ENCODE measurements at regions not wholly inside any gene's neighbourhood (a gene's known extent, or its start where the extent isn't known, plus 50 kb on each side); places are given as distances from the start of the nearest gene placed in this dataset.
A peak's percentile ranks its signal among the peaks of the same experiment; 100 is the strongest.
"Not testable (repeated sequence)": the region's sequence is repeated elsewhere in the genome, so short reads cannot be mapped to it uniquely, and the experiment has no call there.

- DNase-seq: no peak
Observed at GRCh38 chr13:71213252-71213821, 653.7 kb downstream of the DACH1 start.

GRCh38 chr13:71210861-71211260 is 656.1 kb downstream of the DACH1 start:
- DNase-seq: no peak

- no peak for DNase-seq
Observed at GRCh38 chr13:71209217-71209616, 657.8 kb downstream of the DACH1 start.

- DNase-seq: not testable (repeated sequence)
Observed at GRCh38 chr13:71184583-71184982, 682.4 kb downstream of the DACH1 start.

- DNase-seq: not testable (repeated sequence)
Observed at GRCh38 chr13:71183352-71183751, 683.7 kb downstream of the DACH1 start.

GRCh38 chr13:71171740-71172139 is 695.3 kb downstream of the DACH1 start:
- no peak for DNase-seq

GRCh38 chr13:71169180-71169579 is 697.8 kb downstream of the DACH1 start:
- DNase-seq: peak; percentile 85

- no peak for DNase-seq
Observed at GRCh38 chr13:71156550-71156949, 710.5 kb downstream of the DACH1 start.

DNA sequence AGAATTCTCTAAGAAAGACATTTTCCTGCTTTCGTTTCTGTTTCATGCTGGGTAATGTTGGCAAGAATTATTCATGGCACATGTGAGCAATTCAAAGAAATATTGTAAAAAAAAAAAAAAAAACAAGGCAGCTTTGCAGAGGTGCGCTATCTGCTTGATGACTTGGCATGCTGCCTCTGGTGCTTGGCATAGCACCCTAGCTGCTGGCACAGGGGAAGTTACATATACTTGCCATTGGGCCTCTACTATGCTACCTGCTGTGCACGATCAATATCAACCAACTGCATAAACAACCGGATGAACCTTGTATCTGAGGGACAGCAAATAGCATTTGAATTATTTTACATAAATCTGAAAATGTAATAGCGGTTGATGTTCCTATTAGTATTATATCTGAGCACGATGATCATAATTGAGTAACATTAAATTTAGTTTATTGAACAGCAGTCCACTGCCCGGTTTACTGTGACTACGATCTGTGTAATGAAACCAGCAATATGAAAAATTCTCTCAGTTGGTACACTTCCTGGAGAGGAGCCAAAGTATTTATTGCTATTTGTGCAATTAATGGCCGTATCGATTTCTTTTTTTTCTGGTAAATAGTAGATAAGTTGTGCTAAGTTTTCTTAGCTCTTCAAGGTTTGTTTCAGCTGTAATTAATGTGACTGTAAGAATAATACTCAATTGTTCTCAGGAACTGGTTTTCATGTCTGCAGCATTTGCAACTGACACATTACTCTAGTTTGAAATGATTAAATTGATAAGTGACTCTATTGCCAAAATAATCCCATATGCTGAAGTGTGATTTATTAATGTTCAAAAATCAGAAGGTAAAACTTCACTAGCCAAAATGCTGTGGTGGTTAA is 717.3 kb downstream of the DACH1 start:
- peak; percentile 91 for DNase-seq

DNA sequence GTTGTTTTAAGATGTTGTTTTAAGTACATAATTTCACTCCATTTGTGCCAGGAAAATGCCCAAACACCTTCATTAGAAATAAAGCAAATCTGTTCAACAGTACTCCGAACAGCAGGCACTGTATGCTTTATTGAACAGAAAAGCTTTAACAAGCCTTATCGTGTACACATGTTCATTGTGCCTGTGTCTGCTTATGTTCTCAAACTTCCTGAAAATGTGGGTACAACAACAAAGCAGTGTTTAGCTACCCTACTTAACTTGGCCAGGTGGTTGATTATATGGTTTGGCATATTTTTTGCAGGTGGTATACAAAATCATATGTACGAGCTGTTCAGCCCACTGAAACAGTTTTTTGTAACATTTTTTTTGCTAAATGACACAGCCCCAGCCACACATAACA is 718.0 kb downstream of the DACH1 start:
- DNase-seq: peak; percentile 71

- DNase-seq: no peak
Observed at GRCh38 chr13:71148396-71148795, 718.6 kb downstream of the DACH1 start.

DNA sequence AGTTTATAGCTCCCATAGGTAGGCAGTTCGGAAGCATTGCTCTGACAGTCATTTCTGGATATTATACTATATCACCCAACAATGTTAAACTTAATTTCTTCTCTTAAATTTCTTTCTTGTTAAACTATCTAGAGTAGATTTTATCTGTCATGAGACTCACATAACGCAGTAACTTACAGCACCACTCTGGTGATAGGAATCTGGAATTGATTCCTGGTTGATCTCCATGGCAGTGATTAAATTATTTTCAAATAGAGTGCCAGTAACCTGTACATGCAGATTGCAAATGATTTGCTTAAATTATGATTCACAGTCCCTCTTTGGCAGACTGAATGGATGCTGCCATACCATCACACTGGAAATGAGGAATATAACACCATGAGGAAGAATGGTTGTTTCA is 722.1 kb downstream of the DACH1 start:
- no peak for DNase-seq

GRCh38 chr13:71137101-71137500 is 729.9 kb downstream of the DACH1 start:
- peak; percentile 6 for DNase-seq

DNA sequence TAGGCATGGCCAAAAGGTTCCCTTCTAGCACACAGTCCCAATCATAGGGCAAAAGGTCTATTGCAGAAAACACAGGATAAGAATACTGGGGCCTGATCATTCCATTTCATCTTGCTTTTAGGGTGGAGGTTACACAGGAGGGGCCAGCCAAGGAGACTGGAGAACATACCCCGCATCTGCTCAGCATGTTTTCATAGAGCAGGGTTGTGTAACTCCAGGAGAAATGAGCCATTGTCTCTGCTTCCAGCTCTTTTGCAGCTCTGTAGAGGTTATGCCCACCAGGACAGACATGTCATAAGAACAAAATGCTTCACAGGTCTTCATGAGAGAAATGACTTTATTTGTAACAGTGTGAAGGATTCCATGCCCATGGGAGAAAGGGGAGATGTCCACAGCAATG is 742.8 kb downstream of the DACH1 start:
- DNase-seq: no peak

DNA sequence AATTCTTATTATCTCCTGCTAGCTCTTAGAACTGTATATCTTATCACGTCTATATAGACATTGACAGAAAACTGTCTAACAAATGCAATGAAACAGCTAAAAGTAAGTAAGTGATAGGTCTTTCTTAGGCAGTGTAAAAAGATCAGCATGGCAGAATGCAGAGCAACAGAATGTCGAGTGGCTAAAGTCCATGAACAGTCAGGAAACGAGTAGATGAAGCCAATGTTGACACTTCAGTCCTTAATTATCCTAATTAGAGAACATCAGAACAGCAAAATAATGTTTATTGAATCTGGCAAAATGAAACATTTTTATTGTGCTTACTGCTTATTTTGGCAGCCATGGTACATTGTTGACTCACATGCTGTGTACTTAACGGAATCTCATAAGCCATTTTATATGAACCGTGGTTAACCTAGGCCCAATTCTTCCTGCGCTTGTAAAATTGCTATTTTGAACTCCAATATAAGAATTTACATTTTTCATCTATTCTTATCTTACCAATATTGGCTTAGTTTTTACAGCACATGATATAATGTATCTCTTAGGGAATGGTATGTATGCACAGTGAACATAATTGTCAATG is 748.1 kb downstream of the DACH1 start:
- no peak for DNase-seq

- no peak for DNase-seq
Observed at GRCh38 chr13:71117920-71118319, 749.1 kb downstream of the DACH1 start.

DNA sequence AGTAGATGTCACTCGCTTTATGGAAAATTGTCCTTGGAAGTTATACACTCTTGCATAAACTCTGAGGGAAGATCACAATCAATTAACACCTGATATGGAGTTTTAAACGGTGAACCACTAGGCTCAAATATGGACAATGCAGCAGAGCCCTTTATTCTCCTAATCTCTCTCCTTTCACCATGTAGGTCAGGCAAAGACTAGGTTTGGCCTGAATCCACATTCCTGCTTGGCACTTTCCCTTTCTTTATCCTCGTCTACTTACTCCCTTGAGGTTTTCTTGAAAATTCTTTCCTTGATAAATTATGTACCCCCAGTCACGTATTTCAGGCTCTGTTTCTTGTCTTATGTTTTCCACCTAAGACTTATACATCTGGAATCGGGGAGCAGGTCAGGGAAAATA is 751.7 kb downstream of the DACH1 start:
- no peak for DNase-seq

GRCh38 chr13:71096421-71096820 is 770.6 kb downstream of the DACH1 start:
- no peak for DNase-seq

DNA sequence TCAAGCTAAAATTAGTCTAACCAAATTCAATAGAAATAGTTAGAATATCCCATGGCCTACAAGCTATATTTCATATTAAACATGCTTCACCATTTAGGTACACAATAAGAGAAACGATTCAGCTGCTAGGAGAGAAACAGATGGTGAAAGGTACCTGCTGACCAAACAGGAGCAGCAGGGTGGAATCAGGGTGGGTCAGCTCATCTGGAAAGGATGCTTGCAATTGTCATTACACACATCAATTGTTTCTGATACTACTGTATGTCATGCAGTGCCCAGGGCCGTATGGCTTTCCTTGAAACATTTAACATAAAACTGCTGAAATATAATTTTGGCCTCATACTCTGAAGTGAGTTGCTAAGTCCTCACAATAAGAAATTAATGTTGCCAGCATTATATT is 776.0 kb downstream of the DACH1 start:
- peak; percentile 52 for DNase-seq

- no peak for DNase-seq
Observed at GRCh38 chr13:71089056-71089455, 777.9 kb downstream of the DACH1 start.

GRCh38 chr13:71087432-71087831 is 779.6 kb downstream of the DACH1 start:
- DNase-seq: no peak

DNA sequence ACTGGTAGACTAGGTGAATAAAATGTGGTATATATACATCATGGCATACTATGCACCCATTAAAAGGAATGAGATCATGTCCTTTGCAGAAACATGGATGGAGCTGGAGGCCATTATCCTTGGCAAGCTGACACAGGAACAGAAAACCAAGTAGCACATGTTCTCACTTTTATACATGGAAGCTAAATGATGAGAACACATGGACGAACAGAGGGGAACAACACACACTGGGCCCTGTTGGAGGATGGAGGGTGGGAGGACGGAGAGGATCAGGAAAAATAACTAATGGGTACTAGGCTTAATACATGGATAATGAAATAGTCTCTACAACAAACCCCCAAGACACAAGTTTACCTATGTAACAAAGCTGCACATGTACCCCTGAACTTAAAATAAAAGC is 780.0 kb downstream of the DACH1 start:
- DNase-seq: no peak

GRCh38 chr13:71082631-71083030 is 784.4 kb downstream of the DACH1 start:
- peak; percentile 67 for DNase-seq

DNA sequence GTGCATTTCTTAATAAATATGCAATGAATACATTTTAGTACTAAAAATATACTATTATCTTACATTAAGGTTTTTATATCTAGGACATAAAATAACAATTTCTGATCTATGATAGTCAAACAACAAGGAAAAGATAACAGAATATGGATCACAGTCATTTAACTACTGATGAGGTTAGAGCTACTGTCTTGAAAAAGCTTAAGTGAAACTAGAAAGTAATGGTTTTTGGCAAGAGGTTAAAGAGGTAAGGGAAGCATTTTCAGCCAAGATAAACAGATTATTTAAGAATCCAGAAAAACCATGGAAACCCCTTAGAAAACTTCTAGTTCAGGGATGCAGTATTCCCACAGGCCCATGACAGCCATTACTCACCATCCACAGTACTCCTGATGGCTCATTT is 787.4 kb downstream of the DACH1 start:
- peak; percentile 23 for DNase-seq
